ENCODE measurements at regions not wholly inside any gene's neighbourhood (a gene's known extent, or its start where the extent isn't known, plus 50 kb on each side); places are given as distances from the start of the nearest gene placed in this dataset.

DNA sequence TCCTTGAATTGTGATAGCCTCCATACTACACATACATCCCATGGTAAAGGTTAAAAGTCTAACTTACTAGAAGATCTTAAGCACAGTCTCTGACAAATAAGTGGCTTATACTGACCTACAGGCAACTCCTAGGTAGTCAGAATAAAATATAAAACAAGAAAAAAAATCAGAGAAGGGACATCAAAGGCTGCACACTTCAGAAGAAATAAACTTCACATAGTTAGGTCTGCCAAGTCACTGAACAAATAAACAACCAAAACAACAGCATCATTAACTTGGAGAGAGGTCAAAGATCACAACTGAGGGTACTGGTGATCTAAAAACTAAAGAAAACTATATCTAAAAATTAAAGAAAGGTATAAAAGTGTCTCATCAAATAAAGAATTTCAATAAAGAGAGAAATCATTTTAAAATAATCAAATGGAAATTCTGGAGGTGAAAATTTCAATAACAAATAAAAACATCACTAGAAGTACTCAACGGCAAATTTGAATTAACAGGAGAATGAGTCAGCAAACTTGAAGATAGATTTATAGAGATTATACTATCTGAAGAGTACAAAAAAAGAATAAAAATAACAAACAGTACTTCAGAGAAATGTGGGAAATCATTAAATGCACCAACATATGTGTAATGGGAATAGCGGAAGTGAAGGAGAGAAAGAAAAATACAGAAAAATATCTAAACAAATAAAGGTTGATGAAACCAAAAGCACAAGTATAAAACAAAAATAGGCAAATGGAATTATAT lies 88.0 kb upstream of the UST start:
- TF ChIP-seq, protein P1, sequence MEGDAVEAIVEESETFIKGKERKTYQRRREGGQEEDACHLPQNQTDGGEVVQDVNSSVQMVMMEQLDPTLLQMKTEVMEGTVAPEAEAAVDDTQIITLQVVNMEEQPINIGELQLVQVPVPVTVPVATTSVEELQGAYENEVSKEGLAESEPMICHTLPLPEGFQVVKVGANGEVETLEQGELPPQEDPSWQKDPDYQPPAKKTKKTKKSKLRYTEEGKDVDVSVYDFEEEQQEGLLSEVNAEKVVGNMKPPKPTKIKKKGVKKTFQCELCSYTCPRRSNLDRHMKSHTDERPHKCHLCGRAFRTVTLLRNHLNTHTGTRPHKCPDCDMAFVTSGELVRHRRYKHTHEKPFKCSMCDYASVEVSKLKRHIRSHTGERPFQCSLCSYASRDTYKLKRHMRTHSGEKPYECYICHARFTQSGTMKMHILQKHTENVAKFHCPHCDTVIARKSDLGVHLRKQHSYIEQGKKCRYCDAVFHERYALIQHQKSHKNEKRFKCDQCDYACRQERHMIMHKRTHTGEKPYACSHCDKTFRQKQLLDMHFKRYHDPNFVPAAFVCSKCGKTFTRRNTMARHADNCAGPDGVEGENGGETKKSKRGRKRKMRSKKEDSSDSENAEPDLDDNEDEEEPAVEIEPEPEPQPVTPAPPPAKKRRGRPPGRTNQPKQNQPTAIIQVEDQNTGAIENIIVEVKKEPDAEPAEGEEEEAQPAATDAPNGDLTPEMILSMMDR (IDR thresholded peaks at IDR 0.05), result no peak
- TF ChIP-seq POLR2A (IDR thresholded peaks at IDR 0.05; ENCODE audit: low read depth), result no peak
- no peak for TF ChIP-seq POLR2AphosphoS5 (IDR thresholded peaks at IDR 0.05)
- no peak for TF ChIP-seq EP300 (IDR thresholded peaks at IDR 0.05)

Measured in esophagus muscularis mucosa (tissue), 4 donors.